KG1 (cell line): ENCODE measurements at regions not wholly inside any gene's neighbourhood (a gene's known extent, or its start where the extent isn't known, plus 50 kb on each side); places are given as distances from the start of the nearest gene placed in this dataset.

ENCODE experiments used
- DNase-seq: peaks from one replicate; lab custom pipeline; 2025; lab: John Stamatoyannopoulos, UW

DNA sequence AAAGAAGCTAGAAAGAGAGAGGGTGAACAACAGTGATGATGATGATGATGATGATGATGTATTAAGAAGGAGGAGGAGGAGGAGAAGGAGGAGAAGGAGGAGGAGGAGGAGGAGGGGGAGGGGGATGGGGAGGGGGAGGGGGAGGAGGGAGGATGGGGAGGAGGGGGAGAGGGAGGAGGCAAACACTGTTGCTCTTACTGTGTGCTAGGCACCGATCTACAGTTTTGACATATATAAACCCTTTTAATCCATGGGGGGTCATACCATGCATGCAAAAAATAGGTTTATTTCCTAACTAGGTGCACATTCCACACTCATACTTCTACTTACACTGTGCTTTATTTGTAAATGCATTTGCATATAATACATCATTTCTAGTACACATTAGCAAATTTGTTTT, 482.8 kb upstream of the FAM241A start:
- DNase-seq, result no peak

DNA sequence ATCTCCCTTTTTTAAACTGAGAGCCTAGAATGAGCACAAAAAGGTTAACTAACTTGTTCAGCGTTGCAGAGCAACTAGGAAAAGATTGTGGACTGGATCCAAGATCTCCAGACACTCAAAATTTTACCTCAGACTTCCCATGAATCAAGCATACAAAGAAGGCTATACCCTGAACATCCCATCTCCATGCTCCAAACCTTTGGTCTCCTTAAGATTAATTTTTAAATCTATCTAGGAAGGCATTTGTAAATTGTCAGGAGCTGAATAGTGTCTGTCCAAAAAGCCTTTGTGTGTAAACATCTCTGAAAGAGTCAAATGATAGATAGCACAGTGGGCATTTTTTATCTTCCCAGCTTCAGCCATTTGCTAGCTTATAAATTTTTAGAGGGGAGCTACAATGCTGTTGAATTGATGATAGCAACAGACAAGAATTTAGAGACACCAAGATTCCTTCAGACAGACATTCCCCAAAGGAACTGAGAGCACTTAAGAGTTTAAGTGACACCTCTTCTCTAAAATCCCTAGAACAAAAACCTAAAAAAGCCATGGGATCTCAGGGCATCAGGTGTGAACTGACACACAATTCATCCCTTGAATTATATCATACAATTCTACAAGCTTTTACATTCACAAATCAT, 480.8 kb upstream of the FAM241A start:
- no peak for DNase-seq

DNA sequence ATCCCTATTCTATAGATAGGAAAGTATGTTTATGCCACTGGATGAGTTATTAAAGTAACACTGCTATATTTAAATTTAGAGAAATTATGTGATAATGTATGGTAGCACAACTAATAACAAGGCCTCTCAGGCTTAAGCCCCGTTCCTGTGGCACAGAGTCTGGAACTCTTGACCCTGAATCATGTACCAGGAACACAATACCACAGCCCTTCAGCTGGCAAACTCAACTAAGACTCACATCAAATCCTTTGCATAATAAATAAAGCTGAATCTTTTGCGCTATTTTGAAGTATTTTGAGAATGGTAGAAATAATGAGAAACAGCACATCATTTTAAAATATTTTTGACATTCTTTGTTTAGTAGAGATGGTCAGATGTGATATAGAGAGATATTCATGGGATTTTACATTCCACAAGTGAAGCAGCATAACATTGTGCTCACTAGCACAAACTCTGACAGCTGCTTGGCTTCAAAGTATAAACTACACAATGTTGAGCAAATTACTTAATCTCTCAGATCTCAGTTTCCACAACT, 478.4 kb upstream of the FAM241A start:
- DNase-seq, result no peak

DNA sequence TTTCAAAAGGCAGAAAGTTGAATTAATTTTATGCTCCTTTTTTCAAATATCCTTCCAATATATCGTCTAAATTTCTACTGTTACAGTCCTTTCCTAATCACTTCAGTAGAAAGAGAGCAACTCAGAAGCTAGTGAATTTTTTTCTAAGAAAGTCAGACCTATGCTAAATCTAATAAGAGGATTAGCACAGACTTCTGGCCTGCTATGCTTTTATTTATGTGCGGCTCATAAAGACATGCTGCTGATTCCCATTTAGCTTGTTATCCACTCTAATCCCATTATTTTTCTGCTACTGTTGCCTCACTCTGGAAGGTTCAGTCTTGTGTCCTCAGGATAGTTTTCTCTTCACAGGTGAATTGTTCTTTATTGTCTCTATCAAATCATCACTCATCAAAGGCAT, 473.5 kb upstream of the FAM241A start:
- DNase-seq, result no peak

DNA sequence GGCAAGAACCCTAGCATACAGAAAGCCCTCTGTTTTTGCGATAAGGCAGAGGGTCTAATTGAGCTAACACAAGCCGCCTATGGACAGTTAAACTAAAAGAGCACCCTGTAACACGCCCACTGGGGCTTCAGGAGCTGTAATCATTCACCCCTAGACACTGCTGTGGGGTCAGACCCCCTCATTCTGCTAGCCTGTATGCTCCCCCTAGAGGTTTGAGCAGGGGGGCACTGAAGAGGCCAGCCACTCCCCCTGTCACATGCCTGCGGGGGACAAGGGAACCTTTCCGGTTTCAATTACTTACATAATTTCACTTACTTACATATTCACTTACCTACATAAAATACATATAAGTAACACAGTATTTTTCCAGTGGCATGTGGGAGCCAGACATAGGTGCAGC, 469.5 kb upstream of the FAM241A start:
- no peak for DNase-seq

DNA sequence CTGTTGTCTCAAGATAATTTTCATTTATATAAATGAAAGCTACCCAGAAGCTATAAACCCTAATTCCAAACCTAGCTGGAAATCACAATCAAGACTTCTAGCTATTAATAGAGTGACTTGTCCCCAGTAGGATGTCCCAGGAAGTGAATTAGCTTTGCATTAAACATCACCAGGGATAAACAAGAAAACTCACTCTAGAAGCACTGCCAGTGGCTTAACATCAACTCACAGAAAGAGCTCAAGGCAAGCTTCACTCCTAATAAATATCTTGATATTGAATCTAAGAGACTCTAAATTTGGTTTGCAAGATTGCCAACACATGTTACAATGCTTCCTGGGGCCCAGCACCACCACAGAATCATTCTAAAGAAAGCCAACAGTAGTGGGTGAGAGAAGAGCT, 468.7 kb upstream of the FAM241A start:
- DNase-seq, result no peak

DNA sequence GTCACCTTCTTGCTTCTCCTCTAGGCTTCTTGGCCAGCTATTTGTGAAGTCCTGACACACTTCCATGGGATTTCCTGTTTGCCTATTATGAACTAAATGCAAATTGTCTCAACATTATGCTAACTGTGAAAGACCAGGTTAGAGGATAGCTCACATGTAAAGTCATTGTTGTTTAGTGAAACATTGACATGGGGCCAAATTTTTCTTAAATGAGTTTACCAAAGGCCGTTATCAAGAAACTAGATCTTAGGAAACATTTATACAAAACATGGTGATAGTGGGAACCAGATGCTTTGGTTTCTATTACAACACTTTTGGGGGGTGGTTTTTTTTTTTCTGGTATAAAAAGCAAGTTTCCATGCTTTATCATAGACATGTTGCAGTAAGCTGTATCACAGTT, 466.8 kb upstream of the FAM241A start:
- no peak for DNase-seq

DNA sequence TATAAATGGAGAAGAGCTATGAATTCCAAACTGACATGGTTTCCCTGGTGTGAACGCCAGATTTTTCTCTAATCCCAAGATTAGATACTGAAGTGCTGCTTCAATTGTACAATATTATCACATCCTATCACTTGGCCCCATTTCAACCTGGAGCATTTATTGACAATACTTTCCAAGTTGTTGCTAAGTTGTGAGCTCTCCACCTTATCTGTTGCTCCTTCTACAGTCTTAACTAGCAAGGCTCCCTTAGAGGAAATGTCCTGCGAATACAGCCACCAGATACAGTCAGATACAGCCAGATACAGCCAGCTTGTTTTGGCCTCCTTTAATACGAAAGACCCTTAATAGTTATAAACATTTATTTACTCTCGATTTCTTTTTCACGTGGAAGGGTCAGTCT, 466.3 kb upstream of the FAM241A start:
- DNase-seq, result no peak

DNA sequence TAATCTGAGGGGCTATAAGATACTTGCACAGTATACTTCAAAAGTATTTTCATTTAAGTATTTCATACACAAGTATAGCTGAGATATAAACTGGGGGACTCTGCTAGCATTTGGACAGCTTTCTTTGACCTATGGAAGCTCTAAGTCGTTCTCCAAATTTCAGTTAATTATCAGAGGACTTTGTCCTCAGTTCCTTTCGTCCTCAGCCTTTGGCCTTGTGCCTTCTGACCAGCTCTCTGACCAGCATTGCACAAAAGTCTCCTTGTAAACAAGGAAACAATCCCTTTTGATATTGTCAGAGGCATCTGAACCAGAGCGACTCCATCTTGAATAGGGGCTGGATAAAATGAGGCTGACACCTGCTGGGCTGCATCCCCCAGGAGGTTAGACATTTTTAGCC, 464.0 kb upstream of the FAM241A start:
- no peak for DNase-seq

DNA sequence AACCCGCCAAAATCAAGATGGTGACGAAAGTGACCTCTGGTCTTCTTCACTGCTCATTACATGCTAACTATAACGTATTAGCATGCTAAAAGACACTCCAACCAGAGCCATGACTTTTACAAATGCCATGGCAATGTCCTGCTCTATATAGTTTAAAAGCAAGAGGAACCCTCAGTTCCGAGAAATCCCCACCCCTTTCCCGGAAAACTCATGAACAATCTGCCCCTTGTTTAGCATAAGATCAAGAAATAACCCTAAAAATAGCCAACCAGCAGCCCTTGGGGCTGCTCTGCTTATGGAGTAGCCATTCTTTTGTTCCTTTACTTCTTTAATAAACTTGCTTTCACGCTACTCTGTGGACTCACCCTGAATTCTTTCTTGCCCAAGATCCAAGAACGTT, 463.5 kb upstream of the FAM241A start:
- DNase-seq, result no peak

DNA sequence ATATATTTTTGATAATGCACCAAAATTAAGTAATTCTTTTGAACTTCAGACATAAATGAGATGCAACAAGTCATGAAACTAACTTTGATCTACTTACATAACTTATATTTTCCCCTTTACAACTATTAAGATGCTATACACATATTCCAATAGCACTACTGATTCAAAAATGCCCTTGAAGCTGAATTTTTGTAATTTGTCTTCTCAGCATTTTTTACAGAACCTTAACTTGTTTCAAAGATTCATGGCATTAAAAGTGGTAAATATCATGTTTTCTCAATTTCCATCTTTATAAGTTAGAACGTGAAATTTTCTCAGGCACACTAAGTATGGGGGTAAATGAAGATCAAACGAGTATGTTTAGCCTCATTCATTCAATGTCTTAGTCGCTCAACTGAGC, 460.0 kb upstream of the FAM241A start:
- DNase-seq, result no peak

DNA sequence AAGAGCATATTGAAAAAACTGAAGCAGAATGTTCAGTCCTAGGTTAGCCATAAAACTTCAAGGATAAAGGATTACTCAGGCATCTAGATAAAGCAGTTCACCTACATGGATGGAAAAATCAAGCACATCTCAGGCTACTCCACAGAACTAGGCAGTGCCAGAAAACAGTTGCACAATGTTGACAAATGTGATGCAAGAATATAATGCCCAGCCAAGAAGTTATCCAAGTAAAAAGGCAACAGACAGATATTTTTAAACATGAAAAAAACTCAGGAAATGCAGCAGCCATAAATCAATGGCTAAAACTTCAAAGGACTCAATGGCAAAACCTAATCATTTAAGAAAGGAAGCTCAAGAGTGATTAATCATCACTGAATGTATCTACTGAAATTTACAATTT, 456.0 kb upstream of the FAM241A start:
- DNase-seq, result no peak

DNA sequence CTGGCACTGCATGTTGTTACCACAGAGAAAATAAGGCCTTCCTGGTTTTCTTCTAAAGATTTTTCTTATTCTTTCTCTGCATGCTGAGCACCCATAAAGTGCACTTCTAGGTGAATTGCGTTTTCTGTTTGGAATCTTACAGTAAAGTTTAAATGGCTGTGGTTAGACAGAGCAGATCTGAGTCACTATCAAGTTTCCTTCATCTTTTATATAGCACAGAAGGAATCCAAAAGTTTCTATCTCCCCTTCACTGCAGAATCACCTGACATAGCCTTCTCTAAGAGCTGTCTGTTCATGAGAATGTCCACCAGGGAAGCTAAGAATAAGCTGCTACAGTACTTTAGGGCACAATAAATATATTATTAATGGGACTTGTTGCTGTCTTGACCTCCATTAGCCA, 455.5 kb upstream of the FAM241A start:
- DNase-seq, result no peak

DNA sequence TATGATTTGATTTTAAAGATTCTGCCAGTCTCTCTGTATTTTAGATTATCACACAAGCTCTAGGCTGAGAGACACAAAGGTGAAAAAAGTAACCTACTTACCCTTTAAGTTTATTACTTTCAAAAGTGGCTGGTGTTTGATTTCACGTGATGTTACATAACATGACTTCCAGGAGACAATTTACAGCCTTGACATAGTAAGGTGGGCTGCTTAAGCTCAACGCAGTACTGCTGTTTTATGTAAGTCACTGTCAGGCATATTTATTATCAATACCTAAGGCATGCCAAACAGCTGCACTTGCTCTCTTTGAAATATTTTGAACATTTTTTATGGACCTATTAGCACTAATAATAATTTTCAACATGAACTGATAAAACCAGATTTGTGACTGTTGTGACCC, 451.5 kb upstream of the FAM241A start:
- no peak for DNase-seq

DNA sequence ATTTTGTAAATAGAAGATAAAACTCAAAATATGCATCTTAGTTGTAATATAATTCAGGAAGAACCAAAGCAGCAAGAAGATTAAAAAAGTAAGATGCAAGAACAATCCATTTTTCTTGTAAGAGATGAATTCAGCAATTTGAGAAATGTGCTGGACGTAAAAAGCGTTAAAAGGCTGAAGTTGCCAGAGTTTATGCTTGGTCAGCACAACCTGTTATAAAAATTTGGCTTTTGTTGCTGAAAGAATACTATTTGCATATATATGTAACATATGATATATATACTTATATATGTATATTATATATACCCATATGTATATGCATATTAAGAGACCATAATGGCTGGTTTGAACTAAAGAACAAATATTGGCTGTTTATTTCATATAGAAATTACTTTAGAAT, 449.6 kb upstream of the FAM241A start:
- no peak for DNase-seq

DNA sequence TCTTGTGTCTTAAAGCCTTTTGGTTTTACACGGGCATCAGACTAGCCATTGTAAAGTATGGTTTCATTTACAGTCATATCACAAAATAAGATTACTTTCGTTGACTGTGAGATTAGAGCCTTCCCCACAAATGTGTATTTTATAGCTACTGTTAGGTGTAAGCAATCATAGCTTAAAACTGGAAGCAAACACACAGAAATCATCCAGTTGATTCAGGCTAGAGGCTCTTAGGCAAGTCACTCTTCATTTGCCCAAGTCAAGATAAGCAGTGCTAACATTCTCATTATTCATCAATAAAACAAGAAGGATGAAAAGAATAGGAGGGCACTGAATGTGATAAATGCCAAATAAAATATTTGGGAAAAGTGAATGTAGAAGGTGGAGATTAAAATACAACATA, 448.7 kb upstream of the FAM241A start:
- no peak for DNase-seq

DNA sequence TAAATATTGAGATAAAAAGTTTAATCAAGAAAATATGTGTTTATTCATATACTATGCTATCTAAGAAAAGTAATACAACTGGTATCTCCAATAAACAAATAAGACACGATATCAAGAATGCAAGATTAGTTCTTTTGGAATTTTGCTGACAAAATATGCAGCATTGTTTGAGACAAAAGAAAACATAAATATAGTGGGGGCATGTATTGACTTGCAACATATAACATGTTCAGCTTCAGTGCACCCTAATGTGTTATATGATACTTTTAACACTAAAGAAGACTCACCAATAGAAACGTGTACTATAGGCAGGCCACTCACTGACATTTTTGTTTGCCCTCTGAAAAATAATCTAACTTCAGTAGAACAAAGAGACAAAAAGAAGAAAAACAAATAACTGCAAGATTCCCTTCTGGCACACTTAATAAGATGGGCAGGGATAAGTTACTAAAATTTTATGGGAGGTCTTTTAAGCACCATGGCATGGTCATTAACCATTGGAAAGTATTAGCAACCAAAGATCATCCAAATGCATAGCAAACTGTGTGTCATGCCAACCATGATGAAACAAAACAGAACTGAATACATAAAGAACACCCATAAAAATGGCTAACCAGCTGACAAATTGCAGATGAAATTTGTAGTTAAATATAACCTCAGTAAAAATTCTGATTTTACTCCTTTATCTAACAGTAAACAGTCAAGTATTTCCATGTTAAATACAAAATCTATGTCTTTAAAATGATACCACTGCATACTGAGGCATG, 447.9 kb upstream of the FAM241A start:
- no peak for DNase-seq

DNA sequence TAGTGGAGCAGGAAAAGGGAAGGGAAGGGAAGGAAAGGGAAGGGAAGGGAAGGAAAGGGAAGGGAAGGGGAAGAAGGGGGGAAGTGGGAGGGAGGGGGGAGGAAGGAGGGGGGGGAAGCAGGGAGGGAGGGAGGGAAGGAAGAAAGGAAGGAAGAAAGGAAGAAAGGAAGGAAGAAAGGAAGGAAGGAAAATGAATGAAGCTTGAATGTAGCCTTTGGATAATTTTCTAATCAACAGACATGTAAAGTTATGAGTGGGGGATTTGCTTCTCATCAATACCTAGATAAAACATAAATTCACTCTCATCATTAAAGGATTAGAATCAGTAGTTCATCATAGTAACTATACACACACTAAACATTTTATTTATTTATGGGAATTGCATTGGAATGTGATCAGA, 446.9 kb upstream of the FAM241A start:
- DNase-seq, result no peak

DNA sequence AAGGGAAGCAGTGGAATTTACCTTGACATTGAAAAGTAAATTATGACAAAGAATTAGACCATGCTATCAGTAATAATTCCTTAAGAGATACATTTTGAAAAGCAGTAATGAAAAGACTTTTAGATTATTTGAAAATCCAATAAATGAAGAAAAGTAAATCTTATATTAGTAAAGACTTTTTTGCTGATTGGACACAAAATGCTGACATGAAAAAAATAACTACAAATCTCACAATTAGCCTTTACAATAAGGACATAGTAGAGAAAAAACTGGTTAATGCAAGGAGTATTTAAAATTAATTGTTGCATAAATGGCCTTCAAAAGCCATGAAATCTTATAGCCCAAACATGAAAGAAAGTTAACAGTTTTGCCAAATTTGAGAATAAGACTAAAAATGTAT, 446.1 kb upstream of the FAM241A start:
- no peak for DNase-seq

DNA sequence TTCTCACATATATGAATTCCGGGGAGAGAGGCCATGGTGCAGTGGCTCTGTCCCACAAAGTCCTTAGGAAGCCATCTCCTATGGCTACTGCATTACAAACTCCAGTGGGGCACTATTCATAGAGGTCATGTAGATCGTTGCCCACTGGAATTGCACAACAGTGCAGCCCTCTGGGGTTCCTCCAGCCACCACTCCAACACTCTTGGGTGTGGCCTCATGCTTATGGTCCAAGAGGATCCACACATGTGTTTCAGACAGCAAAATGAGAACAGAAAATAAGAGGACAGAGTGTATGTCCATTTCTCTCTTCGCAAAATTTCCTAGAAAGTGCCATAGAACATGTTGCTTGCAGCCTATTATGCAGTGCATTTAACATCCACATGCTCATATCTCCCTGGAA, 444.2 kb upstream of the FAM241A start:
- DNase-seq, result no peak

DNA sequence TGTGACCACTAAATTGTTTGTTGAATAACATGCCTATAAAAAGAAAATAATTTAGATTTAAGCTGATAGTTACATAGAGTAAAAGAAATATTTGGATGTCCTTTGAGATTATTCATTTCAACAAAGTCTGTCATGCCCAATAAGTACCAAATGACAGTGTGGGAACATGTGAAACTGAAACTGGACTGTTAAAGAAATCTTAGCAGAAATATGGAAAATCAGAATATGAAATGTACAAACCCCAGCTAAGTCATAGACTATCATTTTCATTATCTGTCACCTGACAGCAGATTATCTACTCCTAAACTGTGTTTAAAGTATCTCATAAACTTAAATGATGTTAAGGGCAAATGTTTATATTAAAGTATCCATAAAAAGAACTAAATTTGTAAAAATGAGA, 437.8 kb upstream of the FAM241A start:
- no peak for DNase-seq

DNA sequence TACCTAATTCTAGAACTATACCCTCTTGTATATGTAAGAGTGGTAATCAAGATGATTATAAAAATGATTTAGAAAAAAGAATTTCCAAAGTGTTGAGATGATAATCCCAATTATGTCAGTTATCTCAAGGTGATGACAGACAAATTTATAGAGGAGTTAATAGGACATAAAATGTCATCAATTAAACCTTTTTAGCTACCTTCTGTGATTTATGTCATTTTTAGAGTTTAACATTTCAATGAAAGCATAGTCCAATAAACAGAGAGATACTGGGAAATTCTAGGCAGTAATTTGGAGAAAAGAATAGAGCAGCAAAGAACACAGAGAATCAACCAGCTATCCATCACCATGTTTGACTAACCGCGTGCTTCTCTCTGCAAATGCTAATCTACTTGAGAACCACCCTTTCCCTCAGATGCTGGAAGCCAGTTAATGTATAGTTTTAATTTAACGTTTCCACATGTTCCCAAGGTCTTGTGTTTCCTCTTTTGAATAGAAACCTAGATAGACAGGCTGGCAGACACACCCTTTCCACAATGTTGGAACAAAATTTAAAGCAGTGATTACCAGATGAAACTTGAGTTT, 433.1 kb upstream of the FAM241A start:
- no peak for DNase-seq

DNA sequence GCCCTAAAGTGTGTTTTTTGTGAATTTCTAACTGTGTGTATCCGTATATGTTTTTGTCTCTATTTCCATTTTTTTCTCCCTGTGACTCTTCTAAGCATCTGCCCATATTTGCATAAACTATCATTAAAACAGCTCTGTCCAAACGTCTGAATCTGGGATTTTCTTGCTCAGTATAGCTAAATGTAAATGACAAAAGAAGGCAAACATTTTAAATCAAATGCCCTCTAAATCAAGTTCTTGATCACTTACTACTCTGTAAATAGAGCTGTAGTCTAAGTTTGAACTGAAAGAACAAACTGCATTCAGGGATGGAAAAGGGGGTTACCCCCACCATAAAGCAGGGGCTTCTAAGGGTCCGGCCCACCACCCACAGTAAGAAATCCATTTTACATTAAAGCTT, 432.0 kb upstream of the FAM241A start:
- no peak for DNase-seq

DNA sequence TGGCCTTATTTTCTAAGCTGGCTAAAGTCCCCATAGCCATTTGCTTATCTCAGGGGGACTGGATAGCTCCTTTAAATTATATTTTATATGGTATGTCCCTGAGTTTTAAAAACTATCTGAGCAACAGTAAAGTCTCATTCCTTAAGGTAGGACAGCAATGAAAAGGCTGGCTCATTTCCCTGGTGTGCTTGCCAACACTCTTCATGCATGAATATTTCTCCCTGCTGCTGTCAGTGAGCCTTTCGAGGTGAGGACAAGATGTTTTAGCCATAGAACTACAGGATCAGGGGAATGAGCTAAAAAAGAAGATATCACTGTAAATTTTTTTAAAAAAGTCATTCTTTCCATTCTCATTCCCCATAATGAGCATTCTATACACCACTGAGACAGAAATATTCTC, 427.3 kb upstream of the FAM241A start:
- DNase-seq, result no peak
